Vagina (tissue), 2 donors: ENCODE measurements at regions not wholly inside any gene's neighbourhood (a gene's known extent, or its start where the extent isn't known, plus 50 kb on each side); places are given as distances from the start of the nearest gene placed in this dataset.

Experiments used
- DNase-seq, 2 donors: peaks; one replicate each; pipeline ENCODE4 v3.0.0-alpha.2; 2017; ENCODE audit errors: extremely low spot score in 2 of 2
- H3K27ac ChIP-seq: fragments of 200-600 bp; sonication (generic); one replicate; pipeline ENCODE4 v1.5.1; 2019
- H3K27me3 ChIP-seq: fragments of 200-600 bp; sonication (generic); one replicate; pipeline ENCODE4 v1.5.1; 2019
- H3K36me3 ChIP-seq, 2 donors: fragments of 200-600 bp; sonication (generic); one replicate each; pipeline ENCODE4 v1.5.1; 2017 to 2019
- H3K4me1 ChIP-seq: fragments of 200-600 bp; sonication (generic); one replicate; pipeline ENCODE4 v1.5.1; 2019
- H3K4me3 ChIP-seq, 2 donors: fragments of 200-600 bp; sonication (generic); 1 replicate in 1 of 2; 2 replicates in 1 of 2; pipeline ENCODE4 v1.5.1; 2016 to 2019
- H3K9me3 ChIP-seq: fragments of 200-600 bp; sonication (generic); one replicate; pipeline ENCODE4 v1.5.1; 2019
- POLR2A ChIP-seq, 2 donors: fragments of 450-650 bp; IDR thresholded peaks; one replicate each; pipeline ENCODE4 v1.6.1; 2017; ENCODE audit warnings: antibody characterized with exemption in 2 of 2, mild to moderate bottlenecking in 2 of 2, moderate library complexity in 2 of 2
- POLR2AphosphoS5 ChIP-seq, 2 donors: sonication (generic); formaldehyde crosslinking; IDR thresholded peaks; one replicate each; pipeline ENCODE4 v1.9.0; 2017; ENCODE audit warnings: antibody characterized with exemption in 2 of 2, mild to moderate bottlenecking in 2 of 2, low read depth in 1 of 2; ENCODE audit not compliant: insufficient read depth in 1 of 2
- intact Hi-C: fragments of 100-400 bp; cut with DNase I; formaldehyde crosslinking; loops from one replicate; pipeline ENCODE4 v1.15.1; 2023
- TF ChIP-seq, protein P1 (sequence below), 3 experiments: fragments of 450-650 bp in 2 of 3; fragments of 200-600 bp in 1 of 3; sonication (generic) in 1 of 3; IDR thresholded peaks; one replicate each; pipeline ENCODE4 v1.5.1; 2017 to 2019; ENCODE audit warnings: antibody characterized with exemption in 3 of 3, mild to moderate bottlenecking in 2 of 3, moderate library complexity in 2 of 3

- TF ChIP-seq POLR2AphosphoS5 (IDR thresholded peaks at IDR 0.05; ENCODE audit: insufficient read depth in 1 of 2, low read depth in 1 of 2), result no peak
- TF ChIP-seq POLR2A (IDR thresholded peaks at IDR 0.05), result no peak
- TF ChIP-seq, protein P1, sequence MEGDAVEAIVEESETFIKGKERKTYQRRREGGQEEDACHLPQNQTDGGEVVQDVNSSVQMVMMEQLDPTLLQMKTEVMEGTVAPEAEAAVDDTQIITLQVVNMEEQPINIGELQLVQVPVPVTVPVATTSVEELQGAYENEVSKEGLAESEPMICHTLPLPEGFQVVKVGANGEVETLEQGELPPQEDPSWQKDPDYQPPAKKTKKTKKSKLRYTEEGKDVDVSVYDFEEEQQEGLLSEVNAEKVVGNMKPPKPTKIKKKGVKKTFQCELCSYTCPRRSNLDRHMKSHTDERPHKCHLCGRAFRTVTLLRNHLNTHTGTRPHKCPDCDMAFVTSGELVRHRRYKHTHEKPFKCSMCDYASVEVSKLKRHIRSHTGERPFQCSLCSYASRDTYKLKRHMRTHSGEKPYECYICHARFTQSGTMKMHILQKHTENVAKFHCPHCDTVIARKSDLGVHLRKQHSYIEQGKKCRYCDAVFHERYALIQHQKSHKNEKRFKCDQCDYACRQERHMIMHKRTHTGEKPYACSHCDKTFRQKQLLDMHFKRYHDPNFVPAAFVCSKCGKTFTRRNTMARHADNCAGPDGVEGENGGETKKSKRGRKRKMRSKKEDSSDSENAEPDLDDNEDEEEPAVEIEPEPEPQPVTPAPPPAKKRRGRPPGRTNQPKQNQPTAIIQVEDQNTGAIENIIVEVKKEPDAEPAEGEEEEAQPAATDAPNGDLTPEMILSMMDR (IDR thresholded peaks at IDR 0.05), result no peak
- no peak overlapping the region for H3K4me3 ChIP-seq
- H3K4me1 ChIP-seq, result no peaks in the 10 kb centered on the region
- H3K27me3 ChIP-seq, result no peaks in the 10 kb centered on the region
- H3K9me3 ChIP-seq, result no peaks in the 10 kb centered on the region
- DNase-seq, result no peak
- H3K27ac ChIP-seq, result no peak overlapping the region
- intact Hi-C loops, result no loop called here
- no peaks in the 10 kb centered on the region for H3K36me3 ChIP-seq
Observed at GRCh38 chr7:69260023-69260422, 338.3 kb upstream of the AUTS2 start.

DNA sequence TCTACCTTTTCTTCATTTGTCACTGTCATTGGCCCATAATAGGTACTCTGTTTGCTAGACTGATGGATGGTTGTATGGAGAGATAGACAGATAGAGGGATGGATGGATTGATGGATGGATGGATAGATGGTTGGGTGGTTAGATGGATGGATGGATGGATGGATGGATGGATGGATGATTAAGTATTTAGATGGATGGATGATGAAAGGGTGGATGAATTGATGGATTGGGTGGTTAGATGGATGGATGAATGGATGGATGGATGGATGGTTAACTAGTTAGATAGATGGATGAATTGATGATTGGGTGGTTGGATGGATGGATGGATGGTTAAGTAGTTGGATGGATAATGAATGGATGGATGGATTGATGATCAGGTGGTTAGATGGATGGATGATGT is 334.7 kb upstream of the AUTS2 start:
- Histone ChIP-seq H3K27me3 (no peaks in the 10 kb centered on the region), H3K36me3 (no peaks in the 10 kb centered on the region), H3K4me1 (no peaks in the 10 kb centered on the region), H3K27ac (no peak overlapping the region), H3K9me3 (no peaks in the 10 kb centered on the region), H3K4me3 (no peak overlapping the region)
- intact Hi-C loops, result no loop called here
- TF ChIP-seq POLR2A (IDR thresholded peaks at IDR 0.05) (no peak), POLR2AphosphoS5 (IDR thresholded peaks at IDR 0.05; ENCODE audit: insufficient read depth in 1 of 2, low read depth in 1 of 2) (no peak)
- TF ChIP-seq, protein P1 (IDR thresholded peaks at IDR 0.05), result no peak
- DNase-seq, result no peak

- TF ChIP-seq, protein P1 (IDR thresholded peaks at IDR 0.05), result no peak
- no peak for TF ChIP-seq POLR2AphosphoS5 (IDR thresholded peaks at IDR 0.05; ENCODE audit: insufficient read depth in 1 of 2, low read depth in 1 of 2)
- TF ChIP-seq POLR2A (IDR thresholded peaks at IDR 0.05), result no peak
- intact Hi-C loops, result no loop called here
- no peak overlapping the region for H3K27ac ChIP-seq
- H3K4me1 ChIP-seq, result no peaks in the 10 kb centered on the region
- no peaks in the 10 kb centered on the region for H3K27me3 ChIP-seq
- no peaks in the 10 kb centered on the region for H3K36me3 ChIP-seq
- no peak overlapping the region for H3K4me3 ChIP-seq
- no peaks in the 10 kb centered on the region for H3K9me3 ChIP-seq
- DNase-seq, result no peak
Observed at GRCh38 chr7:69269806-69270205, 328.5 kb upstream of the AUTS2 start.

DNA sequence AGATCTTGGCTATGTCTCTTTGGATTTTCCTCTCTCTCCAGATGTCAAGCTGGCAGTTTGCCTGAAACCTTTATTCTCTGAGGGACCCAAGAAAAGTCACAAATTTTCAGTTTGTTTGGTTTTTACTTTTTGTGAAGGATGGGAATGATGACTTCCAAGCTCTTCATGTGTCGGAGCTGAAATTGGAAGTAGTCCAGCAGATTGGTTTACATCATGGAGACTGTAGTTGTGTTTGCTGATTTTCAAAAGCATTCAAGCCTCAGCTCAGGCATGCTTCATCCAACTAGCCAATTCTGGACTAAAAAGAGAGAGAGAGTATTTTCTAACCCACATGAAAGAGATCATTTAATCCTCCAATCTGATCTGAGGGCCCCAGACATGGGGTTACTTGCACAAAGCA is 326.2 kb upstream of the AUTS2 start:
- no peaks in the 10 kb centered on the region for H3K27me3 ChIP-seq
- intact Hi-C loops, result no loop called here
- no peak for DNase-seq
- H3K4me3 ChIP-seq, result no peak overlapping the region
- H3K36me3 ChIP-seq, result no peaks in the 10 kb centered on the region
- peaks cover 8% of the 10 kb centered on the region for H3K4me1 ChIP-seq
- H3K27ac ChIP-seq, result no peak overlapping the region
- no peak for TF ChIP-seq POLR2AphosphoS5 (IDR thresholded peaks at IDR 0.05; ENCODE audit: insufficient read depth in 1 of 2, low read depth in 1 of 2)
- TF ChIP-seq, protein P1 (IDR thresholded peaks at IDR 0.05), result no peak
- no peak for TF ChIP-seq POLR2A (IDR thresholded peaks at IDR 0.05)
- H3K9me3 ChIP-seq, result no peaks in the 10 kb centered on the region

DNA sequence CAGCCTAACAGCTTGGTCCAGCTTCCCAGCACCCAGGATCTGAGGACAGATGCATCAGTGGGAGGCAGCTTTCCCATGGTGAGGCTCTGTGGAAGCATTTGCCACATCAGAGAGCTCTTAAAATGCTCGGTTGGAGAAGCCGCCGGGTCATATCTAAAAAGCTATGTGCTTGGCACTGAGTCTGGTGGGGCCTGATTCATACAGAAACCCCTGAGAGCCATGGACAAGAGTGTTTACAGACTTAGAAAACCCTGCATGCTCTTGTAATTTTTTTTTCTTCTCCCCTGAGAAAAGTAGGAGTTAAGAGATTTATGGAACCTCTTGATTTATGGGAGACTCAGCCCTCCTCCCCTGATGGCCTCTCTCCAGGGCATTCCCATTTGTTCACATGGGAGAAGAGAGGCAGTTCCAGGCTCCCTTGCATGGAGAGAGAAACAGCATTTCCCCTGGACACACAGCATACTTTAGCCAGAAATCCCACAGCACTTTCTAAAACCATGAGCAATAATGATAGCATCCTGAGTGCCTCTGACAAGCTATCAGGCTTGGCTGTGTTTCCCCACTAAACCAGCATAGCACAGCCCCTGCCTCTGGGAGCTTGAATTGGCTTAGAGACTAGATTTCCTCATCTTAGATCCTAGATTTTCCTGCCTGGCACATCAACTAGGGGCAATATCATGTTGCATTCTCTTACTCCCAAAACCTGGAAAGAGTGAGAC is 322.1 kb upstream of the AUTS2 start:
- no peaks in the 10 kb centered on the region for H3K36me3 ChIP-seq
- H3K27me3 ChIP-seq, result no peaks in the 10 kb centered on the region
- DNase-seq, result no peak
- no peaks in the 10 kb centered on the region for H3K9me3 ChIP-seq
- peaks cover 15% of the 10 kb centered on the region for H3K4me1 ChIP-seq
- peak; percentile 22 to 23 for TF ChIP-seq POLR2AphosphoS5 (IDR thresholded peaks at IDR 0.05; ENCODE audit: insufficient read depth in 1 of 2, low read depth in 1 of 2)
- TF ChIP-seq, protein P1 (IDR thresholded peaks at IDR 0.05), result no peak
- TF ChIP-seq POLR2A (IDR thresholded peaks at IDR 0.05), result no peak
- H3K4me3 ChIP-seq, result no peak overlapping the region
- H3K27ac ChIP-seq, result peak overlapping the region; percentile 44
- intact Hi-C loops, result no loop called here
